HepG2 (cell line): ENCODE measurements at regions not wholly inside any gene's neighbourhood (a gene's known extent, or its start where the extent isn't known, plus 50 kb on each side); places are given as distances from the start of the nearest gene placed in this dataset.

Experiments used
- ATAC-seq: fragments of 200-7000 bp; cut with Tn5 transposase; 3 replicates; pipeline ENCODE4 v1.9.1; 2020; ENCODE audit warnings: mild to moderate bottlenecking, moderate library complexity
- BruUV-seq: library from RNA; stranded (reverse); fragments of 400-500 nt; replicated peaks from 2 replicates; lab custom pipeline; 2021; lab: Mats Ljungman, UMichigan
- CTCF ChIA-PET: fragments of 300-600 bp; formaldehyde crosslinking; extraction: SDS; loops from one replicate; lab custom pipeline; 2021; ENCODE audit warnings: low total read pairs, inconsistent platforms, low intra/inter-chr PET ratio; lab: Yijun Ruan, JAX
- POLR2A ChIA-PET: fragments of 350-600 bp; sonication (Branson Sonifier 250); formaldehyde crosslinking; loops from one replicate; lab custom pipeline; 2020; ENCODE audit warnings: antibody characterized with exemption, inconsistent platforms; lab: Yijun Ruan, JAX
- DNase-seq: peaks from one replicate; pipeline ENCODE4 v3.0.0-alpha.2; 2015; ENCODE audit warnings: low spot score
- FAIRE-seq: peaks from 3 replicates; lab custom pipeline; 2011; peaks lifted over from hg19 to GRCh38; lab: Jason Lieb, UNC
- H2AFZ ChIP-seq: one replicate; pipeline ENCODE4 v1.6.1; 2011; ENCODE audit warnings: low read length, inconsistent platforms
- H3K27ac ChIP-seq: fragments of 300-600 bp; 3 replicates; pipeline ENCODE4 v1.8.0; 2011; ENCODE audit warnings: mixed run types, mild to moderate bottlenecking, mixed read lengths, low read length, inconsistent platforms; ENCODE audit not compliant: insufficient read depth; ENCODE audit errors: extremely low read length
- H3K27me3 ChIP-seq, 2 experiments: fragments of 200-600 bp in 1 of 2; 2 replicates in 1 of 2; 3 replicates in 1 of 2; pipeline versions ENCODE4 v1.6.0 to v1.8.0; 2011; ENCODE audit warnings: low read length in 2 of 2, mild to moderate bottlenecking in 2 of 2, moderate library complexity in 2 of 2, inconsistent platforms in 1 of 2; ENCODE audit not compliant: insufficient read depth in 2 of 2, control insufficient read depth in 1 of 2
- H3K36me3 ChIP-seq, 2 experiments: fragments of 200-600 bp in 1 of 2; replicated peaks in 1 of 2; 2 replicates in 1 of 2; 3 replicates in 1 of 2; pipeline versions ENCODE4 v1.5.1 to v1.8.0; 2011; ENCODE audit warnings: low read length in 2 of 2, inconsistent platforms in 1 of 2; ENCODE audit not compliant: insufficient read depth in 2 of 2, control insufficient read depth in 1 of 2
- H3K4me1 ChIP-seq: 2 replicates; pipeline ENCODE4 v1.5.1; 2012; ENCODE audit warnings: low read length, inconsistent platforms; ENCODE audit not compliant: insufficient read depth
- H3K4me2 ChIP-seq: 2 replicates; pipeline ENCODE4 v1.6.0; 2011; ENCODE audit warnings: low read depth, low read length, inconsistent platforms
- H3K4me3 ChIP-seq, 3 experiments: fragments of 200-600 bp in 1 of 3; sonication (generic), shearing (Covaris generic) in 1 of 3; replicated peaks in 1 of 3; 2 replicates each; pipeline ENCODE4 v1.5.1; 2011 to 2016; ENCODE audit warnings: low read length in 3 of 3, inconsistent platforms in 2 of 3, low read depth in 2 of 3, mild to moderate bottlenecking in 2 of 3, control low read depth in 1 of 3, mixed read lengths in 1 of 3; ENCODE audit not compliant: insufficient read depth in 1 of 3
- H3K79me2 ChIP-seq: one replicate; pipeline ENCODE4 v1.6.1; 2011; ENCODE audit warnings: low read length, inconsistent platforms; ENCODE audit not compliant: insufficient read depth
- H3K9ac ChIP-seq: 2 replicates; pipeline ENCODE4 v1.6.0; 2011; ENCODE audit warnings: mild to moderate bottlenecking, low read depth, low read length, inconsistent platforms; ENCODE audit not compliant: insufficient read depth
- H3K9me3 ChIP-seq: 2 replicates; pipeline ENCODE4 v1.5.1; 2012; ENCODE audit warnings: mild to moderate bottlenecking, low read length
- H4K20me1 ChIP-seq: 2 replicates; pipeline ENCODE4 v1.6.0; 2011; ENCODE audit warnings: inconsistent platforms, mild to moderate bottlenecking, low read length, moderate library complexity; ENCODE audit not compliant: insufficient read depth
- E2F1 ChIP-seq: sonication (generic); formaldehyde crosslinking; IDR thresholded peaks from 2 replicates; pipeline ENCODE4 v1.5.0; 2020; ENCODE audit warnings: missing genetic modification reagents
- HBP1 ChIP-seq: IDR thresholded peaks from 2 replicates; pipeline ENCODE4 v1.6.1; 2016; ENCODE audit warnings: low read depth, control low read depth
- MAFK ChIP-seq, 2 experiments: IDR thresholded peaks in 1 of 2; conservative IDR thresholded peaks in 1 of 2; 2 replicates each; pipeline ENCODE4 v1.6.1; 2011; ENCODE audit warnings: improper control_type of control experiment in 2 of 2, low read length in 2 of 2
- MXD3 ChIP-seq: IDR thresholded peaks from 2 replicates; pipeline ENCODE4 v1.6.1; 2016; ENCODE audit warnings: mild to moderate bottlenecking, missing biosample characterization, missing genetic modification reagents
- NCOA2 ChIP-seq: sonication (generic); formaldehyde crosslinking; IDR thresholded peaks from 2 replicates; pipeline ENCODE4 v1.8.0; 2022; ENCODE audit warnings: inconsistent platforms
- RARG ChIP-seq: sonication (generic); formaldehyde crosslinking; IDR thresholded peaks from 2 replicates; pipeline ENCODE4 v1.4.0; 2020; ENCODE audit warnings: low read depth, mild to moderate bottlenecking, missing genetic modification reagents
- RBFOX2 ChIP-seq: fragments of 200-400 bp; formaldehyde crosslinking; IDR thresholded peaks from 2 replicates; pipeline ENCODE4 v1.6.1; 2017; ENCODE audit warnings: low read depth, mild to moderate bottlenecking, low read length
- RNF2 ChIP-seq: fragments of 450-650 bp; conservative IDR thresholded peaks from 2 replicates; pipeline ENCODE4 v1.6.1; 2016; ENCODE audit warnings: low read depth
- ZBTB43 ChIP-seq: sonication (generic); formaldehyde crosslinking; conservative IDR thresholded peaks from 2 replicates; pipeline ENCODE4 v1.4.0; 2020; ENCODE audit warnings: missing genetic modification reagents
- ZNF33B ChIP-seq: sonication (generic); formaldehyde crosslinking; IDR thresholded peaks from 2 replicates; pipeline ENCODE4 v1.5.1; 2020; ENCODE audit warnings: mild to moderate bottlenecking, missing genetic modification reagents
- ZNF652 ChIP-seq: IDR thresholded peaks from 2 replicates; pipeline ENCODE4 v1.6.1; 2016; ENCODE audit warnings: low read depth, borderline replicate concordance
- WGBS: methylation state at CpG from one replicate; pipeline ENCODE4 v1.1.6; 2017; ENCODE audit warnings: low lambda C conversion rate; 5-methylcytosine and 5-hydroxymethylcytosine counted together
- in situ Hi-C: cut with HindIII; loops from 2 replicates; pipeline ENCODE4 v1.10.0; 2017; ENCODE audit warnings: low pct_unique_long_range_greater_than_20kb; ENCODE audit not compliant: extremely low pct_ligation_motif_present
- intact Hi-C: fragments of 100-400 bp; cut with micrococcal nuclease; formaldehyde crosslinking; loops from one replicate; pipeline ENCODE4 v1.10.0; 2022; ENCODE audit not compliant: unreplicated experiment
- TF ChIP-seq, protein P1 (sequence below): sonication (generic); formaldehyde crosslinking; IDR thresholded peaks from 2 replicates; pipeline ENCODE4 v1.9.0; 2021; ENCODE audit warnings: missing genetic modification reagents, borderline replicate concordance
- TF ChIP-seq, protein P2 (sequence below): sonication (generic); formaldehyde crosslinking; IDR thresholded peaks from 2 replicates; pipeline ENCODE4 v1.4.0; 2020; ENCODE audit warnings: mild to moderate bottlenecking, missing genetic modification reagents

- TF ChIP-seq, protein P1, sequence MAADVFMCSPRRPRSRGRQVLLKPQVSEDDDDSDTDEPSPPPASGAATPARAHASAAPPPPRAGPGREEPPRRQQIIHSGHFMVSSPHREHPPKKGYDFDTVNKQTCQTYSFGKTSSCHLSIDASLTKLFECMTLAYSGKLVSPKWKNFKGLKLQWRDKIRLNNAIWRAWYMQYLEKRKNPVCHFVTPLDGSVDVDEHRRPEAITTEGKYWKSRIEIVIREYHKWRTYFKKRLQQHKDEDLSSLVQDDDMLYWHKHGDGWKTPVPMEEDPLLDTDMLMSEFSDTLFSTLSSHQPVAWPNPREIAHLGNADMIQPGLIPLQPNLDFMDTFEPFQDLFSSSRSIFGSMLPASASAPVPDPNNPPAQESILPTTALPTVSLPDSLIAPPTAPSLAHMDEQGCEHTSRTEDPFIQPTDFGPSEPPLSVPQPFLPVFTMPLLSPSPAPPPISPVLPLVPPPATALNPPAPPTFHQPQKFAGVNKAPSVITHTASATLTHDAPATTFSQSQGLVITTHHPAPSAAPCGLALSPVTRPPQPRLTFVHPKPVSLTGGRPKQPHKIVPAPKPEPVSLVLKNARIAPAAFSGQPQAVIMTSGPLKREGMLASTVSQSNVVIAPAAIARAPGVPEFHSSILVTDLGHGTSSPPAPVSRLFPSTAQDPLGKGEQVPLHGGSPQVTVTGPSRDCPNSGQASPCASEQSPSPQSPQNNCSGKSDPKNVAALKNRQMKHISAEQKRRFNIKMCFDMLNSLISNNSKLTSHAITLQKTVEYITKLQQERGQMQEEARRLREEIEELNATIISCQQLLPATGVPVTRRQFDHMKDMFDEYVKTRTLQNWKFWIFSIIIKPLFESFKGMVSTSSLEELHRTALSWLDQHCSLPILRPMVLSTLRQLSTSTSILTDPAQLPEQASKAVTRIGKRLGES = no peak
- no peak for TF ChIP-seq RBFOX2
- no peak for TF ChIP-seq ZNF33B (CRISPR knock-in tag)
- TF ChIP-seq E2F1 (CRISPR knock-in tag) = no peak
- TF ChIP-seq RNF2 = no peak
Measured at GRCh38 chr18:41134426-41134825, 820.6 kb upstream of the PIK3C3 start (continued).

GRCh38 chr18:41131050-41131449 lies 824.0 kb upstream of the PIK3C3 start:
- Histone ChIP-seq H3K4me2 (no peak overlapping the region), H3K9ac (no peak overlapping the region), H3K27me3 (no peaks in the 10 kb centered on the region), H3K9me3 (no peaks in the 10 kb centered on the region), H3K4me1 (no peaks in the 10 kb centered on the region), H3K27ac (no peak overlapping the region), H3K4me3 (no peak overlapping the region), H3K79me2 (no peaks in the 10 kb centered on the region), H2AFZ (no peak overlapping the region), H3K36me3 (no peaks in the 10 kb centered on the region), H4K20me1 (no peaks in the 10 kb centered on the region)
- ATAC-seq = no peak
- CTCF ChIA-PET = no interaction called here
- in situ Hi-C loops (no loop called here), intact Hi-C loops (no loop called here)
- BruUV-seq = no TSS peak
- no peak for FAIRE-seq
- DNase-seq = no peak
- TF ChIP-seq HBP1 (CRISPR knock-in tag) = no peak
- no peak for TF ChIP-seq MXD3 (CRISPR knock-in tag)
- TF ChIP-seq ZBTB43 (CRISPR knock-in tag) = no peak
- no peak for TF ChIP-seq NCOA2 (CRISPR knock-in tag)
- TF ChIP-seq MAFK (conservative IDR thresholded peaks at IDR 0.05 in 1 of 2, IDR thresholded peaks at IDR 0.05 in 1 of 2; ENCODE audit: low read length in 2 of 2) = no peak
- no peak for TF ChIP-seq RARG (CRISPR knock-in tag)
- no peak for TF ChIP-seq ZNF652
- TF ChIP-seq, protein P2, sequence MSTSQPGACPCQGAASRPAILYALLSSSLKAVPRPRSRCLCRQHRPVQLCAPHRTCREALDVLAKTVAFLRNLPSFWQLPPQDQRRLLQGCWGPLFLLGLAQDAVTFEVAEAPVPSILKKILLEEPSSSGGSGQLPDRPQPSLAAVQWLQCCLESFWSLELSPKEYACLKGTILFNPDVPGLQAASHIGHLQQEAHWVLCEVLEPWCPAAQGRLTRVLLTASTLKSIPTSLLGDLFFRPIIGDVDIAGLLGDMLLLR (CRISPR knock-in tag) = no peak
- POLR2A ChIA-PET = no interaction called here
- 0% methylated on average over 2 of the region's 2 CpGs for WGBS
